ENCODE measurements at regions not wholly inside any gene's neighbourhood (a gene's known extent, or its start where the extent isn't known, plus 50 kb on each side); places are given as distances from the start of the nearest gene placed in this dataset.

DNA sequence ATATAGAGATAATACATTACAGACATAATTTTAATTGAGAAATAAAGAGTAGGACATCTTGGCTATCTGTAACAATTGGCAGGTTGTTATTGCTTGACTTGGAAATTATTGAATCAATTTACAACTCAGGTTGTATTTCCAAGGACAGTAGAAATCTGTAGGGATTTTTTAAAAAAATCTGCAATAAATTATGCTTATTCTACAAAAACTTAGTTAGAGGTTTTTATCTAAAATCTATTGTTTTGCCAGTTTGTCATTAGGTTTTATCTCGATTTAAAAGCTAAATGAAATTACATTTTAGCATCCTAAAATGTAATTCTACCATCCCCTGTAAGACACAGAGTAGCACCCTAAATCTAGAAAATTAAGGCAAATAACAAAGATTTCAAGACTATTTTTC is 408.8 kb downstream of the COL11A1 start:
- TF ChIP-seq, protein P1, sequence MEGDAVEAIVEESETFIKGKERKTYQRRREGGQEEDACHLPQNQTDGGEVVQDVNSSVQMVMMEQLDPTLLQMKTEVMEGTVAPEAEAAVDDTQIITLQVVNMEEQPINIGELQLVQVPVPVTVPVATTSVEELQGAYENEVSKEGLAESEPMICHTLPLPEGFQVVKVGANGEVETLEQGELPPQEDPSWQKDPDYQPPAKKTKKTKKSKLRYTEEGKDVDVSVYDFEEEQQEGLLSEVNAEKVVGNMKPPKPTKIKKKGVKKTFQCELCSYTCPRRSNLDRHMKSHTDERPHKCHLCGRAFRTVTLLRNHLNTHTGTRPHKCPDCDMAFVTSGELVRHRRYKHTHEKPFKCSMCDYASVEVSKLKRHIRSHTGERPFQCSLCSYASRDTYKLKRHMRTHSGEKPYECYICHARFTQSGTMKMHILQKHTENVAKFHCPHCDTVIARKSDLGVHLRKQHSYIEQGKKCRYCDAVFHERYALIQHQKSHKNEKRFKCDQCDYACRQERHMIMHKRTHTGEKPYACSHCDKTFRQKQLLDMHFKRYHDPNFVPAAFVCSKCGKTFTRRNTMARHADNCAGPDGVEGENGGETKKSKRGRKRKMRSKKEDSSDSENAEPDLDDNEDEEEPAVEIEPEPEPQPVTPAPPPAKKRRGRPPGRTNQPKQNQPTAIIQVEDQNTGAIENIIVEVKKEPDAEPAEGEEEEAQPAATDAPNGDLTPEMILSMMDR (IDR thresholded peaks at IDR 0.05; ENCODE audit: low read depth, low read length), result no peak
- no peak for TF ChIP-seq POLR2A (IDR thresholded peaks at IDR 0.05; ENCODE audit: extremely low read depth, insufficient read length)
- TF ChIP-seq, protein P2, sequence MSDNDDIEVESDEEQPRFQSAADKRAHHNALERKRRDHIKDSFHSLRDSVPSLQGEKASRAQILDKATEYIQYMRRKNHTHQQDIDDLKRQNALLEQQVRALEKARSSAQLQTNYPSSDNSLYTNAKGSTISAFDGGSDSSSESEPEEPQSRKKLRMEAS (IDR thresholded peaks at IDR 0.05; ENCODE audit: low read depth, low read length), result no peak

All from NB4 (cell line).